M059J (cell line): ENCODE measurements at regions not wholly inside any gene's neighbourhood (a gene's known extent, or its start where the extent isn't known, plus 50 kb on each side); places are given as distances from the start of the nearest gene placed in this dataset.

Source experiments
- DNase-seq: peaks from one replicate; pipeline ENCODE4 v3.0.0-alpha.2; 2012; ENCODE audit warnings: low read depth

GRCh38 chr6:14254505-14254904, 136.9 kb downstream of the CD83 start:
- DNase-seq = no peak

GRCh38 chr6:14255916-14256315, 138.3 kb downstream of the CD83 start:
- no peak for DNase-seq

DNA sequence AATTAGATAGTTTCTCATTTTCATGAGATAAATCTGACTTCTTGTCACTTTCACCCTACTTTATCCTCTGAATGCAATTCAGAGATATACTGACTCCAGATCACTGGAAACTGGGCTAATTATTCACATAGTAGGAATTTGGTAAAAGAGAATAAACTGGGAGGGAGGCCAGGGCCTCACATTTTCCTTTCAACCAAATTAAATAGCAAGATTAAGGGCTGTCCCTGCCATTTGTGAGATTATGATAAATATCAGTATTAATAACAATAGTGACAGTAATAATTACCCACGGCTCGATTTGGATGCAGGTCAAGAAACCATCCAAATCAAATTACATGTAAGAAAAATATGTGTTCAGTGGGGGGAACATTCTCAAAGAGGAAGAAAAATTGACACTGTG, 140.5 kb downstream of the CD83 start:
- no peak for DNase-seq

GRCh38 chr6:14258695-14259593, 141.4 kb downstream of the CD83 start:
- no peak for DNase-seq

DNA sequence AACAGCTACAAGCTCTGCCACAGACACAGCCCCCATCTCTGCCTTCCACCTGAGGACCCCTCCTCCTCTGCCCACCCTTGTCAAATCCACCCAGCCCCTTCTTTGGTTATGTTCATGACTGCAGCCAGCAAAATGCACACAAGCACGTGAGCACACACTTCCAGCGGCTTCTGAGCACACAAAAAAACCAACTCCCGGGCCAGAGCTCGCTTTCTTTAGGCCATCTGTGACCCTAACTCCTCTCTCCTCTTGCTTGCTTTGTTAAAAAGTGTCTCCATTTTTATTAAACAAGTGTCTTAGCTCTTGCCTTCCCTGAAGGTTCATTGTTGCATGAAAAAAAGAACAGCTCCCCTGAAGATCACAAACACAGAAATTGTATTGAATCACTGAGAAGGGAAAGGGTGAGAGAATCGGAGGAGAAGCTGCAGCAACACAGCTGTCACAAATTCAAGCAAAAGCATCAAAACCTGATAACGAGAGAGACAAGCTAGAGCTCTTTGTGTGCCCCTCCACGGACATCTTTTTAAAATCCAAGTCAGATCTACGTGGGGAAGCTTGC, 142.1 kb downstream of the CD83 start:
- DNase-seq = no peak

DNA sequence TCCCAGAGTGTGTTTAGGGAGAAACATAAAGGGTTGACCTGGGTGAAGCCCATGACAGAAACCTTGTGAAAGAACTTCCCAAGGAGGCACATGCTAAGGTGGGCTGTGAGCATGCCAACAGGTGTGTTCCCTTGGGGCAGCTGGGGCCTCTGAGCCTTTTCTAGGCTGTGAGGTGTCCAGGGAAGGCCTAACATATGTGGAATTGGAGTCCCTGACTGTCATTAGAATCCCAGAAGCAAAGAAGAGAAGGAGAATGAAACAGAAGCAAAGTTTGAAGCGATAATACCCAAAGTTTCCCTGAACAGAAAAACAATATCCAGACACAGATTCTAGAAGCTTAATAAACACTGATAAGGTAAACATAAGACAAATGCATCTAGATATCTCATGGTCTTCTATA, 143.3 kb downstream of the CD83 start:
- DNase-seq = no peak

DNA sequence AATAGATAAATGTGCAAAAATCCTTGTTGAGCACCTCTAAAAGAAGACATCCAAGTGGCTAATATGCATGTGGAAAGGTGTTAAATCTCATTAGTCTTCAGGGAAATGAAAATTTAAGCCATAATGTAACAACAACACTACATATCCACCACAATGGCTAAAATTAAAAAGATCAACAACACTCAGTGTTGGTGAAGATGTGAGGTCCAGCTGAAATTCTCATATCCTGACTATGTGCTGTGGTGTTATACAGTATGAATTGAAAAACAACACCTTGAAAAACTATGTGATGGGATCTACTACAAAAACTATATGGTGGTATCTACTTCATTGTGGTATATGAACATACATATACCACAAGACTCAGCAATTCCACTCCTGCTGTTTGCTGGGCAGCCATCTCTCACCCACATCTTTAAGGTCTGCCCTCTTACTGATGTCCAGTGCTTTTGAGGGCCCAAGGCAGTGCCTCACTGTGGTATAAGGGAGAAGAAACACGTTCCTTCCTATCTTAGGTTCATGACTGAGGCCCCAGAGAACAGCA, 146.4 kb downstream of the CD83 start:
- DNase-seq = no peak

DNA sequence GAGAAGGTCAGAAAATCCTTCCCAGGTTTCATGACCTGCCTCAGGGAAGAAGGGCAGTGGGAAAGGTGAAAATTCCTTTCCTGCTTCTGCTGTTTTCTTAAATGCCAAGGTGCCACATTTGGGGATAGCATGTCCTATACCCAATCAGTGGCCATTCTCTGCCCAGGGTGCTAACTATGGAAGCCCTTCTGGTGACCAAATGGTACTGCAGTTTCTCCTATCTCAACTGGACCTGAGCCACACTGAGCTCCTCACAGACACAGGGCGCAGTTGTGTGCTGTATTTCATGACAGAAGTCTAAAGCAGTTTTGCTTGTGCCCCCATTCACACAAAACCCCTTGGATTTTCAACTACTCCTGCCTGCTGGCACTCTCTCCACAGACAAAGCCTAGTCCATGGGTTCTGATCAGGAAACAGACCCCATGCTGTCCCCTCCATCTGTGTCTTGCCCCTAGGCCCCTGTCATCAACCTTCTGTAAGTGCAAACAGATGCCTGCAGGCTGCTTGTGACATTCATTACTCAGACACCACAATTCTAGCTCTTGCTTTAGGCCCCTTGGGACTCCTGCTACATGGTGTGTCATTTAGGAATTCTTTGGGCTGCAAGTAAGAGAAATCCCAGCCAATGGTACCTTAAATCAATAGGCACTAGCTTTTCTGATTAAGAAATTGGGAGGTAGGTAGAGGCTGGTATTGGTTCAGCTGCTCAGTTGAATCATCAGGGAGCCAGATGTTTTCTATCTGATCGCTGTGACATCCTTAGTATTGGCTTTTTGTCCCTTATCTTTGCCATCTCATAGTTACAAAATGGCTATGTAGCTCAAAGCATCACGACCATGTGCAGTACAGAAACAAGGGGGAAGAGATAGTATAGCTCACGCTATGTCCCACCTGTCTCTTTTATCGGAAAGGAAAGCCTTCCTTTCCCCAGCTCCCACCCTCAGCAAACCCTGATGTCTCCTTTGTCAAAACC, 147.8 kb downstream of the CD83 start:
- DNase-seq = no peak

DNA sequence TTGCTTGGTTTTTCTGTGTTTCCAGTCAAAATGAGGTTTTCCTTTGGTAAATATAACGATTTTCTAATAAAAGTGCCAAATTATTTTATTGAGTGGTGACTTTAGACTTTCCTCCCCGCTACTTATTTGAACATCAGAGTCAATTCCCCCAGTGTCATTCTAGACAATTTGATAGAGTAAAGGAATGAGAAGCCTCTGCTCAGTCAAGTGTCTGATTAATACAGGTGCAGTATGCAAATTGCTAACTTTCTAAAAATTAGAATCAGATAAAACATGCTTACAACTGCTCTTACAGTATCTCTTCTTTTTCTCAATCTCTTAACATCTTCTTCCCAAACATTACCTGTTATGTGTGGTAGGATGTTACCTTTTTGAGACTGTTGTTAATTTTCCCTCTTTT, 148.7 kb downstream of the CD83 start:
- DNase-seq = no peak

GRCh38 chr6:14267885-14268660, 150.5 kb downstream of the CD83 start:
- no peak for DNase-seq

DNA sequence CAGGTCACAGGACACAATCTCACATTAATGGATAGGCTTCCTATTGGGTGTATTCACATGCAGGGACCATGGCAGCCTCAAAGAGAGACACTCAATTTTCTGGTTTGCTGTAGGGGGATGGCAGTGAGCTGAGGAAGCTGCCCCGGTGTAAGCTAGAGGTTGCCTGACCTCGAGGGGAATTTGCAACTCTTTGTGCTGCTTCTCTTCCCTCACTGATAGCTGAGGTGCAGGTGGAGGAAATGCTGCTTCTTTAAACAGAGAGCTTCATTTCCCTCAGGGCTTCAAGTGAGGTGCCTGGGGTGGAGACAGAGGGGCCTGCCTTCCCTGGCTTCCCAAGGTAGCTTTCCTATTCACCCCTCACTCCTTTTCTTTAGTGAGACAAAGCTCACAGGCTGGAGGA, 151.9 kb downstream of the CD83 start:
- DNase-seq = no peak

GRCh38 chr6:14270142-14270893, 152.7 kb downstream of the CD83 start:
- no peak for DNase-seq

DNA sequence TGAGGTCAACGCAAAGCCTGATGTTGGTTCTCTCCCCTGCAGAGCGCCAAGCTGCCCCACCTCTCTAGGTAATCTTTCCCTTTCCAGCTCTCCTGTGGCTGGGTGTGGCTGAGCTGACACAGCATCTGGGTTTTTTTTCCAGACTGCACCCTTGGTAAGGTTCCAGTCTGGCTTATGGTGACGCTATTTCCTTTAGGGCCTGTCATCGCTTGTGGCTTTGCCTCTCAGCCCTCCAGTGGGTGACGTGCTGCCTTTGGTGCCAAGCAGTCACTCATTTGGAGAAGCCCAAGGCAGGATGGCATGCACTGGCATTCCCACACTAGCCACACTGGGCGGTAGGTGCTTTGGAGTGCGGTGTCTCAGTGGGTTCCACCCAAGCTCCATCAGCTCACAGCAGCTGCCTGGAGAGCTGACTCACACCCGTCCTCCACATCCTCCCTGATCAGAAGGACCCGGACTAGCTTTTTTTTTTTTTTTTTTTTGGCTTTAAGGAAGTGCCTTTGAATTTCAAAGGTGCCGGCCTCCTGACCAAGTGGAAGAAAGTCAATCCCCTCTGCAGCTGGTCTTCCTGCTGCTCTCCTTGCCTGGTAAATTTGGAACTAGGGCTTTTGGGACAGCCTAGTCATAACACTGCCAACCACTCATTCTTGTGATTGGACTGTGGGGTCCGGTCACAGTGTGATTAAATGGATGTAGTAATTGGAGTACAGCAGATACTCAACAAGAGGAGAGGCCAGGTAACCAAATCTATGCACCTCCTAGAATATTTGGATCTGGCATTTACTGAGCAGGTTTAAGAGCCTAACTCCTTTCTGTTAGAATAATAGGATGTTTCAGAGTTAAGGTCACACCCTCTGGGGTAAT, 153.6 kb downstream of the CD83 start:
- peak; percentile 100 for DNase-seq

- peak; percentile 95 for DNase-seq
Measured at GRCh38 chr6:14271789-14272736, 154.5 kb downstream of the CD83 start.

GRCh38 chr6:14272737-14273085, 155.1 kb downstream of the CD83 start:
- no peak for DNase-seq

GRCh38 chr6:14273191-14273590, 155.6 kb downstream of the CD83 start:
- no peak for DNase-seq

DNA sequence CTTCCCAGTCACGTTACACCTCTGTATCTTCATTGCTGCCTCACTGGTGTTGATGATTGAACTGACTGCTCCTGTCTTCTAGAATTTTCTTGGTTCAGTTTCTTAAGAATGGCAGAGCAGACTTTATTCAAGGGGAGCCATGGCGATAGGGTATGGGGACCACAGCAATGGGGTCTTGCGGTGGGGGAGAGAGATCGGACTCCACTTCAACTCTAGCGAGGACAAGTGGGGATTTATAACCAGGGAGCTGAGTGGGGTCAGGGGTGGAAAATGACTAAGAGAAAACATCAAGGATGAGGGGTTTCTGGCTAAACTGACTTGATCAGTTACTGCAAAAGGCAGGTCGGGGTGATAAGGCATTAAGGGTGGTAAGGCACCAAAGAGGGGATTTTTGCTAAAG, 156.4 kb downstream of the CD83 start:
- no peak for DNase-seq
